MM.1S (cell line): ENCODE measurements at regions not wholly inside any gene's neighbourhood (a gene's known extent, or its start where the extent isn't known, plus 50 kb on each side); places are given as distances from the start of the nearest gene placed in this dataset.

ENCODE experiments used
- DNase-seq: peaks from one replicate; pipeline ENCODE4 v3.0.0-alpha.2; 2015
- H2AFZ ChIP-seq: fragments of 300-600 bp; sonication (generic); 2 replicates; pipeline ENCODE4 v1.6.0; 2016; ENCODE audit warnings: antibody characterized with exemption, low read length
- H3F3A ChIP-seq: fragments of 300-600 bp; sonication (generic); 2 replicates; pipeline ENCODE4 v1.6.1; 2016; ENCODE audit warnings: mild to moderate bottlenecking, antibody characterized with exemption, low read length, moderate library complexity, mixed read lengths; ENCODE audit not compliant: insufficient read depth
- H3K27ac ChIP-seq: fragments of 300-600 bp; sonication (generic); 2 replicates; pipeline ENCODE4 v1.5.1; 2016; ENCODE audit warnings: mild to moderate bottlenecking, low read length
- H3K27me3 ChIP-seq: fragments of 300-600 bp; sonication (generic); replicated peaks from 2 replicates; pipeline ENCODE4 v1.6.0; 2016; ENCODE audit warnings: low read length; ENCODE audit not compliant: insufficient read depth
- H3K36me3 ChIP-seq: fragments of 300-600 bp; sonication (generic); replicated peaks from 2 replicates; pipeline ENCODE4 v1.6.1; 2016; ENCODE audit warnings: mild to moderate bottlenecking, low read length, mixed read lengths; ENCODE audit not compliant: insufficient read depth
- H3K4me1 ChIP-seq: fragments of 300-600 bp; sonication (generic); 2 replicates; pipeline ENCODE4 v1.6.1; 2016; ENCODE audit warnings: low read length, mixed read lengths
- H3K4me2 ChIP-seq: fragments of 300-600 bp; sonication (generic); 2 replicates; pipeline ENCODE4 v1.6.0; 2016; ENCODE audit warnings: low read depth, low read length
- H3K4me3 ChIP-seq: fragments of 300-600 bp; sonication (generic); 2 replicates; pipeline ENCODE4 v1.5.1; 2016; ENCODE audit warnings: low read length, mixed read lengths
- H3K79me2 ChIP-seq: fragments of 300-600 bp; sonication (generic); 2 replicates; pipeline ENCODE4 v1.6.1; 2016; ENCODE audit warnings: mixed run types, low read length, mixed read lengths
- H3K9ac ChIP-seq: fragments of 300-600 bp; sonication (generic); 2 replicates; pipeline ENCODE4 v1.6.1; 2016; ENCODE audit warnings: low read length, mixed read lengths
- H3K9me2 ChIP-seq: fragments of 300-600 bp; sonication (generic); replicated peaks from 2 replicates; pipeline ENCODE4 v1.6.1; 2016; ENCODE audit warnings: mild to moderate bottlenecking, low read length, mixed read lengths; ENCODE audit not compliant: insufficient read depth
- H3K9me3 ChIP-seq: fragments of 300-600 bp; sonication (generic); replicated peaks from 2 replicates; pipeline ENCODE4 v1.6.1; 2016; ENCODE audit warnings: mild to moderate bottlenecking, low read length, mixed read lengths; ENCODE audit not compliant: insufficient read depth
- H4K20me1 ChIP-seq: fragments of 300-600 bp; sonication (generic); 2 replicates; pipeline ENCODE4 v1.6.1; 2016; ENCODE audit warnings: mild to moderate bottlenecking, low read length, moderate library complexity, mixed read lengths; ENCODE audit not compliant: insufficient read depth
- CTCF ChIP-seq: fragments of 300-600 bp; sonication (generic); IDR thresholded peaks from 2 replicates; pipeline ENCODE4 v1.5.1; 2016; ENCODE audit warnings: antibody characterized with exemption, low read length, mixed read lengths
- EZH2 ChIP-seq: fragments of 300-600 bp; sonication (generic); optimal IDR thresholded peaks from 2 replicates; pipeline ENCODE3; 2017; ENCODE audit warnings: low read depth, mild to moderate bottlenecking, antibody characterized with exemption, low read length, mixed read lengths
- EZH2phosphoT487 ChIP-seq: fragments of 300-600 bp; sonication (generic); IDR thresholded peaks from 2 replicates; pipeline ENCODE4 v1.6.1; 2018; ENCODE audit warnings: antibody characterized with exemption, low read length

- H3K9ac ChIP-seq: no peak overlapping the region
- H3K4me3 ChIP-seq: no peak overlapping the region
- H2AFZ ChIP-seq: no peak overlapping the region
- H3K9me2 ChIP-seq: no peaks in the 10 kb centered on the region
- H3K79me2 ChIP-seq: no peaks in the 10 kb centered on the region
- no peak for DNase-seq
- H3F3A ChIP-seq: no peaks in the 10 kb centered on the region
- no peaks in the 10 kb centered on the region for H3K4me1 ChIP-seq
- H3K4me2 ChIP-seq: no peak overlapping the region
- no peaks in the 10 kb centered on the region for H3K9me3 ChIP-seq
- H3K27ac ChIP-seq: no peak overlapping the region
- no peaks in the 10 kb centered on the region for H4K20me1 ChIP-seq
- no peak for TF ChIP-seq EZH2phosphoT487
- no peak for TF ChIP-seq CTCF
- TF ChIP-seq EZH2: no peak
- no peaks in the 10 kb centered on the region for H3K36me3 ChIP-seq
- H3K27me3 ChIP-seq: no peaks in the 10 kb centered on the region
These were observed 1036.5 kb upstream of the CNTNAP5 start for GRCh38 chr2:122988395-122989221.

- no peak for DNase-seq
- TF ChIP-seq EZH2phosphoT487 (no peak), EZH2 (no peak), CTCF (no peak)
- Histone ChIP-seq H3K9ac (no peak overlapping the region), H4K20me1 (no peaks in the 10 kb centered on the region), H3K9me2 (no peaks in the 10 kb centered on the region), H3F3A (no peaks in the 10 kb centered on the region), H3K9me3 (no peaks in the 10 kb centered on the region), H3K79me2 (no peaks in the 10 kb centered on the region), H3K36me3 (no peaks in the 10 kb centered on the region), H3K4me3 (no peak overlapping the region), H3K27me3 (no peaks in the 10 kb centered on the region), H3K27ac (no peak overlapping the region), H3K4me1 (no peaks in the 10 kb centered on the region), H3K4me2 (no peak overlapping the region), H2AFZ (no peak overlapping the region)
These were observed 1031.5 kb upstream of the CNTNAP5 start for GRCh38 chr2:122993592-122993991.

- no peaks in the 10 kb centered on the region for H3K27me3 ChIP-seq
- H3K4me2 ChIP-seq: no peak overlapping the region
- H2AFZ ChIP-seq: no peak overlapping the region
- H3F3A ChIP-seq: no peaks in the 10 kb centered on the region
- H3K4me1 ChIP-seq: no peaks in the 10 kb centered on the region
- H3K4me3 ChIP-seq: no peak overlapping the region
- no peaks in the 10 kb centered on the region for H4K20me1 ChIP-seq
- DNase-seq: no peak
- H3K9me3 ChIP-seq: no peaks in the 10 kb centered on the region
- H3K27ac ChIP-seq: no peak overlapping the region
- H3K9me2 ChIP-seq: no peaks in the 10 kb centered on the region
- no peaks in the 10 kb centered on the region for H3K36me3 ChIP-seq
- no peak overlapping the region for H3K9ac ChIP-seq
- no peaks in the 10 kb centered on the region for H3K79me2 ChIP-seq
- no peak for TF ChIP-seq EZH2
These were observed 1025.8 kb upstream of the CNTNAP5 start for GRCh38 chr2:122999258-122999657.

- Histone ChIP-seq H2AFZ (no peak overlapping the region), H4K20me1 (no peaks in the 10 kb centered on the region), H3K9ac (no peak overlapping the region), H3K4me1 (no peaks in the 10 kb centered on the region), H3K27ac (no peak overlapping the region), H3K79me2 (no peaks in the 10 kb centered on the region), H3K4me2 (no peak overlapping the region), H3K9me3 (no peaks in the 10 kb centered on the region), H3K36me3 (no peaks in the 10 kb centered on the region), H3F3A (no peaks in the 10 kb centered on the region), H3K4me3 (no peak overlapping the region), H3K9me2 (no peaks in the 10 kb centered on the region), H3K27me3 (no peaks in the 10 kb centered on the region)
- TF ChIP-seq EZH2phosphoT487: no peak
- no peak for TF ChIP-seq EZH2
- TF ChIP-seq CTCF: no peak
- DNase-seq: no peak
These were observed 1025.3 kb upstream of the CNTNAP5 start for GRCh38 chr2:122999821-123000220.
